GM19035 (cell line): ENCODE measurements at regions not wholly inside any gene's neighbourhood (a gene's known extent, or its start where the extent isn't known, plus 50 kb on each side); places are given as distances from the start of the nearest gene placed in this dataset.
"Not testable (repeated sequence)": the region's sequence is repeated elsewhere in the genome, so short reads cannot be mapped to it uniquely, and the experiment has no call there.

Experiments used
- ATAC-seq: cut with Tn5 transposase; IDR thresholded peaks from one replicate; pipeline ENCODE4 v1.9.1; 2021; ENCODE audit not compliant: unreplicated experiment

- ATAC-seq: no peak
Observed at GRCh38 chr5:2536632-2537377, 214.7 kb downstream of the IRX2 start.

DNA sequence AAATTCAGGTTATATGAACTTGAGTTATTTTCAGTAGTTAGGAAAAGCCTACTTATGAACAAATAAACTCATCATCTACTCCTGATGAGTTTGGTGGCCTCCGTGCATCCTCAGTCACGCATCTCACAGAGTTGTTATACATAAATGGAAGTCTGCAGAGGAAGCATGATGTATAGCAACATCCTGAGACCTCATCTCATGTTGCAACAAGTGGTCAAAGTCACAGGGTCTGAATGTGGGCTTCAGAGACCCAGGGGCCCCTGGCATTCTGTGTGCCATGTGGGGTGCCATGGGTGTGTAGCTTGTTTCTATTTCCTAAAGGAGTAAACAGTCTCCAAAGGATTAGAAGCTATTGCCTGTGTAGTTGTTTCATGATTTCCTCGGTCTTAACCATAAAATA lies 216.5 kb downstream of the IRX2 start:
- ATAC-seq: no peak

DNA sequence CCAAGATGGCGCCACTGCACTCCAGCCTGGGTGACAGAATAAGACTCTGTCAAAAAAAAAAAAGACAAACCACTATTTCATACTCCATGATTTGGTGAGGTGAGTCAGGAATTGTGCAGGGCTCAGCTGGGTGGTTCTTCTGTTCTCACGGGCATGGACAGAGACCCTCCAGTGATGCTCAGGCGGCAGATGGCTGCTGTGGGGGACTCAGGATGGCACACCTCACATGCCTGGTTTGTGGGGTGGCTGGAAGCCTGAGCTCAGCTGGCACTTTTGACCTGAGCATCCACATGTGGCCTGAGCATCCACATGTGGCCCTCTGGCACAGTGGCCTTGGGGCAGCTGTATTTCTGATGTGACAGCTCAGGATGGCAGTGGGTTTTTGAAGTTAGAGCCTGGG lies 217.2 kb downstream of the IRX2 start:
- no peak for ATAC-seq

DNA sequence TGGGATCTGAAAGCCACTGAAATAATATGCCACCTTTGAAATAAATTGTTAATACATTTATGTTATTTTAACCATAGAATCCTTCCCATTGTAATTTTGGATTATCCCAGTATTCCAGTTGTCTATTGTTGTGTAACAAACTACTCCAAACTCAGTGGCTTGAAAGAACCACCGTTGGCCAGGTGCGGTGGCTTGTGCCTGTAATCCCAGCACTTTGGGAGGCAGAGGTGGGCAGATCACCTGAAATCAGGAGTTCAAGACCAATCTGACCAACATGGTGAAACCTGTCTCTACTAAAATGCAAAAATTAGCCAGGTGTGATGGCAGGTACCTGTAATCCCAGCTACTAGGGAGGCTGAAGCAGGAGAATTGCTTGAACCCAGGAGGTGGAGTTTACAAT lies 217.6 kb downstream of the IRX2 start:
- ATAC-seq: not testable (repeated sequence)

DNA sequence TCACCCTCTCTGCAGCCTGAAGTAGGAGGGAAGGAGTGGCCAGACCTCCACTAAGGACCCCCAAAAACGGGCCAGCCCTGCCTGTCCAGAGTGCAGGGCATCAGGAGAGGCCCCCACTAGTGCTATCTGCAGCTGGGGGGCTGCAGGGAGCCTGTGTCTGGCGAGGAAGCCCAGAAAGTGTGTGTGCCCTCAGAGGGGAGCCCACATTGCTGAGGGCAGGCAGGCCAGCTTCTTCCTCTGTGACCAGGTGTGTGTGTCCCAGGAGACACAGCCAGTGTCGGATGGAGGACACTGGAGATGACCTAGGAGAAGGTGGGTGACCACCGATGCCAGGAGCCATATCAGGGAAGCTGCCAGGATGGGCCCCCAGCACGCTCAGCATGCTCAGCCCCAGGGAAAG lies 218.7 kb downstream of the IRX2 start:
- no peak for ATAC-seq

GRCh38 chr5:2531318-2531717 lies 220.2 kb downstream of the IRX2 start:
- no peak for ATAC-seq

DNA sequence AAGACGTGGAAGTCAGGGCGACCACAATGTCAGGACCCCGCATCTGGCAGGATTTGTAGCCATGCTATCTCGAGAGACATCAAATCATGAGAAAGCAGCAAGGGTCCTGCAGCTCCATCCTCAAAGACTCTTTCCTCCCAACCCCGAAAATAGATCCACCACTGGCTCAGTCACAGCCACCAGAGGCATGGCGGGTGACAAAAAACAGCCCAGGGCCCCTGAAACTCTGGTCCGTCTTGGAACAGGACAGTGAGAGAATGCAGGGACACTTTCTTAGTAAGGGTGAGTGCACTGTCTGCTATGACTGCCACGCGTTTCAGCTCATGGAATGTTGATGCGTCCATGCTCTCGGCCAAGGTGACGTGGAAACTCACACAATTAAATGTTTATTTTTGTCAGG lies 220.9 kb downstream of the IRX2 start:
- no peak for ATAC-seq

GRCh38 chr5:2529371-2530092 lies 221.9 kb downstream of the IRX2 start:
- ATAC-seq: no peak

- ATAC-seq: no peak
Observed at GRCh38 chr5:2525351-2525750, 226.1 kb downstream of the IRX2 start.

DNA sequence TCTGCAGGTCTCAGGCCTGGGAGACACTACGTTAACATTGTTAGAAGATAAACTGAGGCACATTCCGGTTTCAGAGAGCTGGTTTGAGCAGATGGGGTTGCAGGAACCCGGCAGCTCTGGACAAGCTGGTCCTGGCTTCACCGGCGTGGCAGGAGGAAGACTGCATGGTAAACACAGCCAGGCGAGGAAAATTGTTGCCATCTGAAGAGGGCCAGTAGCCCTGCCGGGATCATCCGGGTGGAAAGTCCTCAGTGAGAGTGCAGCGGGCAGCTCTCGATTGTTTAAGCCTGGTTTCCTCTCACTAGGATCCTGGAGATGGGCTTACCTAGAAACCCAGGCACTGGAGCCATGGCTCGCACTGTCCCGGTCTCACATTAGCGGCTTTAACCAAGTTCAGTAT lies 226.9 kb downstream of the IRX2 start:
- ATAC-seq: no peak

DNA sequence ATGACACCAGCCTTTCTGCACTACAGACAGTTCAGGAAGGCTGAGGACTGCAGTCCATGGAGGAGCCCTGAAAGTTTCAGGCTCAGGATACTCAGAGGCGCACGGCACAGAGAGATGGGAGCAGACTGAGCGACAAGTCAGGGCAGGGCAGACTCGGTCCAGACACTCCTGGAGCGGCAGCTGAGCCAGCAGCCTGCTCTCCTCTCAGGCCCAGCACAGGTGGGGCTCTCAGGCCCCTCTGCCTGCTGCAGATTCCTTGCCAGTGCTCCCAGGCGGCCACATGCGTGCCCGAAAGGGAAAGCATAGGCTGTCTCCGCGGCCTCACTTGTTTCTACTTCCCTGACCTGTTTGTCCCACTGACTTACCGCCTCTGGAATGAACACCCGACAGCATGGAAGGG lies 228.3 kb downstream of the IRX2 start:
- no peak for ATAC-seq

DNA sequence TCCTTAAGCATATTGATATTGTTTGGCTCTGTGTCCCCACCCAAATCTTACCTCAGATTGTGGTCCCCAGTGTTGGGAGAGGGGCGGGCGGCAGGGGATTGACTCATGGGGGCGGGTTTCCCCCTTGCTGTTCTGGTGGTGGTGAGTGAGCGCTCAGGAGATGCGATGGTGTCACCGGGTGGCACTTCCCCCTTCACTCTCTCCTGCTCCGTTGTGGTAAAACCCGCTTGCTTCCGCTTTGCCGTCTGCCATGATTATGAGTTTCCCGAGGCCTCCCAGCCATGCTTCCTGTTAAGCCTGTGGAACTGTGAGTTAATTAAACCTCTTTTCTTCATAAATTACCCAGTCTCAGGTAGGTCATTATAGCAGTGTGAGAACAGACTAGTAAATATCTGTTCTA lies 229.1 kb downstream of the IRX2 start:
- no peak for ATAC-seq

DNA sequence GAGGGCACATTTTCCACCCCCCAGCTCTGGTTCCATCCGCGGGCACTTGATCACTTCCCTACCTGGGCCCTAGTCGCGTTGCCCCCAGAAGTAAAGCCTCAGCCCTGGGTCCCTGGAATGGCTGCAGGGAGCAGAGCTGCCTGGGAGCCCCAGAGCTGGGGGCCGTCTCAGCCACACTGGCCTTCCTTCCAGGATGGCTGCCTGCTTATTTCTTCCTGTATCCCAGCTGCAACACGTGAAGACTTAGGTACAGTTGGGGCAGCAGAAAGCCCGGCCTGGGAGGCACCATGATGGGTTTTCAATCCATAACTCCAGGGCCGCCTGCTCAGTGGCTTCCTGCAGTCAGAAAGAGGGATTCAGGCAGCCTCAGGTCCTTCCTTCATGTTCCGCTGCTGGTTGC lies 232.3 kb downstream of the IRX2 start:
- ATAC-seq: no peak

GRCh38 chr5:2517451-2517850 lies 234.0 kb downstream of the IRX2 start:
- no peak for ATAC-seq

- no peak for ATAC-seq
Observed at GRCh38 chr5:2515180-2515764, 236.2 kb downstream of the IRX2 start.

GRCh38 chr5:2514484-2514883 lies 237.0 kb downstream of the IRX2 start:
- no peak for ATAC-seq

GRCh38 chr5:2511706-2512105 lies 239.8 kb downstream of the IRX2 start:
- ATAC-seq: no peak

DNA sequence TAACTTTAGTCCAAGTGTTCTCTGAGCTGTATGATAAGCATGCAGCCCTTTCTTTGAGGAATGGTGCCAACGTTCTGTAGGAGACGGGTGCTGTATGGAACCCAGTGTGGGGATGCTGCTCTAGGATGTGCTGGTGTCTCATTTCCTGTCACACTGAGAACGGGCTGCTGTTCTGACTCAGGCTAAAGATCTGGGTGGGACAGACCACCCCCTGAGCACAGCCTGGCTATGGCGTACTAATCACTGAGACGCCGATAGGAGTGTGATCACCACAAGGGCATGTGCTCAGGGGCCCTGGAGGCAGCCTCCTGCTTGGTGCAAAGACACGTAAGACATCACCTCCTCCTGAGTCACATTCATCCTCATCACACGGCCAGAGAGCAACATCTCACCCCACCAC lies 240.4 kb downstream of the IRX2 start:
- ATAC-seq: no peak

- no peak for ATAC-seq
Observed at GRCh38 chr5:2509527-2509926, 241.9 kb downstream of the IRX2 start.

- ATAC-seq: no peak
Observed at GRCh38 chr5:2508514-2508913, 243.0 kb downstream of the IRX2 start.

DNA sequence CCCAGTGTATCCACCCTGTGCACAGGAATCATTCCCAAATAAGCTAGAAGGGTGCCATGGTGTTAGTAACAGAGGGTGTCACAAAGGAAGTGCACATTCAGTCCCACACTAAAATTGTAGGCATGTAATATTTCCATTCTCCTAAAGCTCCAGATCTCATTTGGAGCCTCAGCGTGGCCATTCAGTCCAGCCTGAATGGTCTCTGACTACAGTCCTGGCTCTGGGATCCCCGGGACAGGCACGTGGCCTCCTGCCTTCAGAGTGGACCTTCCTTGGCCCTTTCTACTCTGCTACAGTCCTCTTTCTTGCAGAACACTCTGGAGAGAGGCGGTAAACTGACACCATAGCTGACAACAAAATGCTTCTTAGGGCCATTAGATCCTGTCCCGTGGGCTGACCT lies 243.9 kb downstream of the IRX2 start:
- no peak for ATAC-seq

- no peak for ATAC-seq
Observed at GRCh38 chr5:2506603-2507002, 244.9 kb downstream of the IRX2 start.
